ENCODE measurements at regions not wholly inside any gene's neighbourhood (a gene's known extent, or its start where the extent isn't known, plus 50 kb on each side); places are given as distances from the start of the nearest gene placed in this dataset.

DNA sequence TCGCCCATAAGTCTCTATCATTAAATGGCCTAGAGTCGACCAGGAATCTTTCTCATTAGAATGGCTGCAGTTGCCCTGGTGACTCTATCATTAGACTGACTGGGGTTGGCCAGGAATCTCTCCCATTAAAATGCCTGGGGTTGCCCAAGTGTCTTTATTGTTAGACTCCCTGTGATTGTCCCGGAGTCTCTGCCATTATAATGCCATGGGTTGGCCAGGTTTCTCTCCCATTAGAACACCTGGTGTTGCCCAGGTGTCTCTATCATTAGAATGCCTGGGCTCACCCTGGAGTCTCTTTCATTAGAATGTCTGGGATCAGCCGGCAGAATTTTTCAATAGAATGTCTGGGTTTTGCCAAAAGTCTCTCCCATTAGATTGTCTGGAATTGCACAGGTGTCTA, 1459.3 kb downstream of the UQCRFS1 start:
- Histone ChIP-seq H3K4me2 (no peak overlapping the region), H3K9me3 (peaks cover 16% of the 10 kb centered on the region; the same call in 2 of the 3 replicates), H3K27ac (no peak overlapping the region), H3K4me3 (no peak overlapping the region), H3K4me1 (no peaks in the 10 kb centered on the region)
- POLR2A ChIA-PET, result no interaction called here
- FAIRE-seq (no peak), DNase-seq (ENCODE audit: low read depth in 1 of 2, low spot score in 1 of 2) (no peak), ATAC-seq (no peak)
- CTCF ChIA-PET, result no interaction called here
- TF ChIP-seq RNF2 (IDR thresholded peaks at IDR 0.05; ENCODE audit: borderline replicate concordance, low read depth) (no peak), SREBF2 (IDR thresholded peaks at IDR 0.05) (no peak), PHF8 (IDR thresholded peaks at IDR 0.05; ENCODE audit: borderline replicate concordance, low read depth) (no peak), GATA3 (IDR thresholded peaks at IDR 0.05; ENCODE audit: borderline replicate concordance) (no peak), HDAC2 (IDR thresholded peaks at IDR 0.05) (no peak), JUN (IDR thresholded peaks at IDR 0.05) (no peak)
- TF ChIP-seq, protein P1, sequence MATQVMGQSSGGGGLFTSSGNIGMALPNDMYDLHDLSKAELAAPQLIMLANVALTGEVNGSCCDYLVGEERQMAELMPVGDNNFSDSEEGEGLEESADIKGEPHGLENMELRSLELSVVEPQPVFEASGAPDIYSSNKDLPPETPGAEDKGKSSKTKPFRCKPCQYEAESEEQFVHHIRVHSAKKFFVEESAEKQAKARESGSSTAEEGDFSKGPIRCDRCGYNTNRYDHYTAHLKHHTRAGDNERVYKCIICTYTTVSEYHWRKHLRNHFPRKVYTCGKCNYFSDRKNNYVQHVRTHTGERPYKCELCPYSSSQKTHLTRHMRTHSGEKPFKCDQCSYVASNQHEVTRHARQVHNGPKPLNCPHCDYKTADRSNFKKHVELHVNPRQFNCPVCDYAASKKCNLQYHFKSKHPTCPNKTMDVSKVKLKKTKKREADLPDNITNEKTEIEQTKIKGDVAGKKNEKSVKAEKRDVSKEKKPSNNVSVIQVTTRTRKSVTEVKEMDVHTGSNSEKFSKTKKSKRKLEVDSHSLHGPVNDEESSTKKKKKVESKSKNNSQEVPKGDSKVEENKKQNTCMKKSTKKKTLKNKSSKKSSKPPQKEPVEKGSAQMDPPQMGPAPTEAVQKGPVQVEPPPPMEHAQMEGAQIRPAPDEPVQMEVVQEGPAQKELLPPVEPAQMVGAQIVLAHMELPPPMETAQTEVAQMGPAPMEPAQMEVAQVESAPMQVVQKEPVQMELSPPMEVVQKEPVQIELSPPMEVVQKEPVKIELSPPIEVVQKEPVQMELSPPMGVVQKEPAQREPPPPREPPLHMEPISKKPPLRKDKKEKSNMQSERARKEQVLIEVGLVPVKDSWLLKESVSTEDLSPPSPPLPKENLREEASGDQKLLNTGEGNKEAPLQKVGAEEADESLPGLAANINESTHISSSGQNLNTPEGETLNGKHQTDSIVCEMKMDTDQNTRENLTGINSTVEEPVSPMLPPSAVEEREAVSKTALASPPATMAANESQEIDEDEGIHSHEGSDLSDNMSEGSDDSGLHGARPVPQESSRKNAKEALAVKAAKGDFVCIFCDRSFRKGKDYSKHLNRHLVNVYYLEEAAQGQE (IDR thresholded peaks at IDR 0.05), result no peak
- TF ChIP-seq, protein P2, sequence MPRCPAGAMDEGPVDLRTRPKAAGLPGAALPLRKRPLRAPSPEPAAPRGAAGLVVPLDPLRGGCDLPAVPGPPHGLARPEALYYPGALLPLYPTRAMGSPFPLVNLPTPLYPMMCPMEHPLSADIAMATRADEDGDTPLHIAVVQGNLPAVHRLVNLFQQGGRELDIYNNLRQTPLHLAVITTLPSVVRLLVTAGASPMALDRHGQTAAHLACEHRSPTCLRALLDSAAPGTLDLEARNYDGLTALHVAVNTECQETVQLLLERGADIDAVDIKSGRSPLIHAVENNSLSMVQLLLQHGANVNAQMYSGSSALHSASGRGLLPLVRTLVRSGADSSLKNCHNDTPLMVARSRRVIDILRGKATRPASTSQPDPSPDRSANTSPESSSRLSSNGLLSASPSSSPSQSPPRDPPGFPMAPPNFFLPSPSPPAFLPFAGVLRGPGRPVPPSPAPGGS (IDR thresholded peaks at IDR 0.05), result no peak
- 51% methylated on average over 4 of the region's 4 CpGs for WGBS (ENCODE audit: missing lambda C conversion rate)

DNA sequence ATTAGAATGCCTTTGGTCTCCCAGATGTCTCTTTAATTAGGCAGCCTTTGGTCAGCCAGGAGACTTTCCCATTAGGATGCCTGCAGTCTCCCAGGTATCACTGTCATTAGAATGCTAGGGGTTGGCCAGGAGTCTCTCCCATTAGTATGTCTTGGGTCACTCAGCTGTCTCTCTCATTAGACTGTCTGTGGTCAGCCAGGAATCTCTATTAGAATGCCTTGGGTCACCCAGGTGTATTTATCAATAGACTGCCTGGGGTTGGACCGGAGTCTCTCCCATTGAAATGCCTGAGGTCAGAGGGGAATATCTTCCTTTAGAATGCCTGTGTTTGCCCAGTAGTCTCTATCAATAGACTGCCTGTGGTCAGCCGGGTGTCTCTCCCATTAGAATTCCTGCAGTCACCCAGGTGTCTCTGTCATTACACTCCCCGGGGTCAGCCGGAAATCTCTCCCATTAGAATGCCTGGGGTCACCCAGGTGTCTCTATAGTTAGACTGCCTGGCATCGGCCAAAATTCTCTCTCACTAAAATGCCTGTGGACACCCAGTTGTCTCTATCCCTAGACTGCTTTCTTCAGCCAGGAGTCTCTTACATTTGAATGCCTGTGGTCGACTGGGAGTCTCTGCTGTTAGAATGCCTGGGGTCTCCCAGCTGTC, 1460.3 kb downstream of the UQCRFS1 start:
- WGBS (ENCODE audit: missing lambda C conversion rate), result 87% methylated on average over 6 of the region's 6 CpGs
- Histone ChIP-seq H3K27ac (no peak overlapping the region), H3K4me3 (no peak overlapping the region), H3K4me1 (no peaks in the 10 kb centered on the region), H3K4me2 (no peak overlapping the region), H3K9me3 (peaks cover 14% of the 10 kb centered on the region; the same call in 2 of the 3 replicates)
- ATAC-seq (no peak), FAIRE-seq (no peak), DNase-seq (ENCODE audit: low read depth in 1 of 2, low spot score in 1 of 2) (no peak)
- TF ChIP-seq, protein P3, sequence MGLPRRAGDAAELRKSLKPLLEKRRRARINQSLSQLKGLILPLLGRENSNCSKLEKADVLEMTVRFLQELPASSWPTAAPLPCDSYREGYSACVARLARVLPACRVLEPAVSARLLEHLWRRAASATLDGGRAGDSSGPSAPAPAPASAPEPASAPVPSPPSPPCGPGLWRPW (IDR thresholded peaks at IDR 0.05), result no peak
- TF ChIP-seq NPAS2 (CRISPR knock-in tag; IDR thresholded peaks at IDR 0.05; ENCODE audit: borderline replicate concordance), result no peak
- TF ChIP-seq ZFP36 (IDR thresholded peaks at IDR 0.05; ENCODE audit: borderline replicate concordance, partially characterized antibody), result no peak
- TF ChIP-seq SMC3 (IDR thresholded peaks at IDR 0.05), result no peak
- TF ChIP-seq CHD4 (IDR thresholded peaks at IDR 0.05; ENCODE audit: borderline replicate concordance), result no peak
- no peak for TF ChIP-seq POLR2A (IDR thresholded peaks at IDR 0.05; ENCODE audit: low read length)
- POLR2A ChIA-PET, result no interaction called here
- CTCF ChIA-PET, result no interaction called here

DNA sequence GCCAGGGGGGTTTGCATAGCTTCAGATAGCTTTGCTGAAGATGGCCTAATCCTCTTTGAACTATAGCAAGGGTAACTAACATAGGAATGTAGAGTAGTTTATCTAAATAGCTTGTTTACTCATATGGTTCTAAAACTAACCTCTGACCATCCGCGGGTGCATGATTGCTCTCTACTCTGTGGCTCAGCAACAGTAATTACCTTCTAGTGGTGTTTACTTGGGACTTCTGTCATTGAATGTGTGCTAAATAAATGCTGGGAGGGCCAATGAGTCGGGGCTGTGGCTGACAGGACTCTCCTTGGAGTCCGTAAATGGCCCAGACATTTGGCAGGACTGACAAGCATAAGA, 1461.9 kb downstream of the UQCRFS1 start:
- Histone ChIP-seq H3K4me2 (no peak overlapping the region), H3K4me1 (no peaks in the 10 kb centered on the region), H3K4me3 (no peak overlapping the region), H3K9me3 (peaks cover 5% of the 10 kb centered on the region; the same call in 2 of the 3 replicates), H3K27ac (no peak overlapping the region)
- ATAC-seq, result no peak
- POLR2A ChIA-PET, result no interaction called here
- 76% methylated on average over 4 of the region's 4 CpGs for WGBS (ENCODE audit: missing lambda C conversion rate)
- CTCF ChIA-PET, result no interaction called here
- TF ChIP-seq FOXS1 (CRISPR knock-in tag; IDR thresholded peaks at IDR 0.05), result no peak
- no peak for TF ChIP-seq HOXB13 (CRISPR knock-in tag; IDR thresholded peaks at IDR 0.05; ENCODE audit: low read depth)
- TF ChIP-seq, protein P4, sequence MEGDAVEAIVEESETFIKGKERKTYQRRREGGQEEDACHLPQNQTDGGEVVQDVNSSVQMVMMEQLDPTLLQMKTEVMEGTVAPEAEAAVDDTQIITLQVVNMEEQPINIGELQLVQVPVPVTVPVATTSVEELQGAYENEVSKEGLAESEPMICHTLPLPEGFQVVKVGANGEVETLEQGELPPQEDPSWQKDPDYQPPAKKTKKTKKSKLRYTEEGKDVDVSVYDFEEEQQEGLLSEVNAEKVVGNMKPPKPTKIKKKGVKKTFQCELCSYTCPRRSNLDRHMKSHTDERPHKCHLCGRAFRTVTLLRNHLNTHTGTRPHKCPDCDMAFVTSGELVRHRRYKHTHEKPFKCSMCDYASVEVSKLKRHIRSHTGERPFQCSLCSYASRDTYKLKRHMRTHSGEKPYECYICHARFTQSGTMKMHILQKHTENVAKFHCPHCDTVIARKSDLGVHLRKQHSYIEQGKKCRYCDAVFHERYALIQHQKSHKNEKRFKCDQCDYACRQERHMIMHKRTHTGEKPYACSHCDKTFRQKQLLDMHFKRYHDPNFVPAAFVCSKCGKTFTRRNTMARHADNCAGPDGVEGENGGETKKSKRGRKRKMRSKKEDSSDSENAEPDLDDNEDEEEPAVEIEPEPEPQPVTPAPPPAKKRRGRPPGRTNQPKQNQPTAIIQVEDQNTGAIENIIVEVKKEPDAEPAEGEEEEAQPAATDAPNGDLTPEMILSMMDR (IDR thresholded peaks at IDR 0.05), result no peak
- TF ChIP-seq RARB (CRISPR knock-in tag; IDR thresholded peaks at IDR 0.05), result no peak
- TF ChIP-seq, protein P3 (IDR thresholded peaks at IDR 0.05), result no peak
- TF ChIP-seq, protein P5, sequence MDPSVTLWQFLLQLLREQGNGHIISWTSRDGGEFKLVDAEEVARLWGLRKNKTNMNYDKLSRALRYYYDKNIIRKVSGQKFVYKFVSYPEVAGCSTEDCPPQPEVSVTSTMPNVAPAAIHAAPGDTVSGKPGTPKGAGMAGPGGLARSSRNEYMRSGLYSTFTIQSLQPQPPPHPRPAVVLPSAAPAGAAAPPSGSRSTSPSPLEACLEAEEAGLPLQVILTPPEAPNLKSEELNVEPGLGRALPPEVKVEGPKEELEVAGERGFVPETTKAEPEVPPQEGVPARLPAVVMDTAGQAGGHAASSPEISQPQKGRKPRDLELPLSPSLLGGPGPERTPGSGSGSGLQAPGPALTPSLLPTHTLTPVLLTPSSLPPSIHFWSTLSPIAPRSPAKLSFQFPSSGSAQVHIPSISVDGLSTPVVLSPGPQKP (IDR thresholded peaks at IDR 0.05; ENCODE audit: low read depth, low read length), result no peak
- TF ChIP-seq NR3C1 (IDR thresholded peaks at IDR 0.05), result no peak
- no peak for FAIRE-seq
- DNase-seq (ENCODE audit: low read depth in 1 of 2, low spot score in 1 of 2), result no peak

All from A549 (cell line).